HG03521 (cell line): ENCODE measurements at regions not wholly inside any gene's neighbourhood (a gene's known extent, or its start where the extent isn't known, plus 50 kb on each side); places are given as distances from the start of the nearest gene placed in this dataset.
"Not testable (repeated sequence)": the region's sequence is repeated elsewhere in the genome, so short reads cannot be mapped to it uniquely, and the experiment has no call there.

ENCODE experiments used
- ATAC-seq: cut with Tn5 transposase; IDR thresholded peaks from one replicate; pipeline ENCODE4 v1.9.1; 2021; ENCODE audit warnings: mild to moderate bottlenecking, moderate library complexity; ENCODE audit not compliant: unreplicated experiment

DNA sequence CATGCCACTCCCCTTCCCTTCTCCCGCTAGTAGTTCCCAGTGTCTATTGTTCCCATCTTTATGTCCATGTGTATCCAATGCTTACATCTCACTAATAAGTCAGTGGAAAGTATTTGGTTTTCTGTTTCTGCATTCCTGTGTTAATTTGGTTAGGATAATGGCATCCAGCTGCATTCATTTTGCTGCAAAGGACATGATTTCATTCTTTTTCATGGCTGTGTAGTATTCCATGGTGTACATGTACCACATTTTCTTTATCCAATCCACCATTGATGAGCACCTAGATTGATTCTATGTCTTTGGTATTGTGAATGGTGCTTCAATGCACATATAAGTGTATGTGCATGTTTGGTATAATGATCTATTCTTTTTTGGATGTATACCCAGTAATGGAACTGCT lies 502.5 kb upstream of the MAP2 start:
- not testable (repeated sequence) for ATAC-seq

DNA sequence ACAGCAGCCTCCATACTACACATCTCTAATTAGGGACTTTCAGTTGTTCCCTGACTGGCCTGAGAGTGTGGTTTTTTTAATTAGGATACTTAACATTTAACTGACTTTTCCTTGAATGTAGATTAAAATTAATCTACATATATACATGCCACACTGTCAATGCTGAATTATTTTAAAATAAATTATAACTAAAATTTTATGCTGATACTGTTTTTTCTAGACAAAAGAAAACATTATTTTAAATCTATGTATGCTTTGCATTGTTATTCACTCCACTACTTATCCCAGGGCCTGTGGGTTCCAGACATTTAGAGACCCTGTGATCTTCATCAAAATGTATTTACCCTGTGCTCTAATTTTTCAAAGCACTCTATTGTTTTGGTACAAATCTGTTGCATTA lies 496.0 kb upstream of the MAP2 start:
- no peak for ATAC-seq

DNA sequence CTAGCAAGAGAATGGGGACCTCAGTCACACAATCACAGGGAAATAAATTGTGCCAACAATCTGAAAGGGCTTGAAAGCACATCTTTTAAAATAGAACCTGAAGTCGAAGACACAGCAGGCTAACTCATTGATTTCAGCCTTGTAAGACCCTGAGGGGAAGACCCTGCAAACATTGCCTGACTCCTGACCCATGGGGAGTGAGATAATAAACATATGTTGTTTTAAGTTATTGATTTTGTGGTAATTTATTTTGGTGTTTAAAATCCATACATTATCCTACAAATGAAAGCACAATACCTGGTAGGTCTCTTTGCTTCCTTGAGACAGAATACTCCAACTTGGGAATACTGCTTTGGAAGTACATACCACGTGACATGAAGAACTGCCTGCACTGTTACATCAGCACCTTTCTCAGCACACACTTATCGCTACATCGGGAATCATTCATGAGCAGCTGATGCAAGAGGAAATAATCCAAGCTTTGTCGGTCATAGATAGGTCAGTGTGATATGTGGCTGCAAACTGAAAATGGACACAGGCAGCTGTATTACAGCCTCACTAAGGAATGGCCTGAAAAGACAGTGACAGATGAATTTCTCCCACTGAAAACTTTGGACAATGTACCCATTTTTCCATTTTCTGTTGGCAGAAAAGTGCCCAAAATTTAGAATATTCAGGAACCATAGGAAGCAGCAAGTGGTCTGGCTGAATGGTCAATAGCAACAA lies 494.5 kb upstream of the MAP2 start:
- ATAC-seq = no peak

DNA sequence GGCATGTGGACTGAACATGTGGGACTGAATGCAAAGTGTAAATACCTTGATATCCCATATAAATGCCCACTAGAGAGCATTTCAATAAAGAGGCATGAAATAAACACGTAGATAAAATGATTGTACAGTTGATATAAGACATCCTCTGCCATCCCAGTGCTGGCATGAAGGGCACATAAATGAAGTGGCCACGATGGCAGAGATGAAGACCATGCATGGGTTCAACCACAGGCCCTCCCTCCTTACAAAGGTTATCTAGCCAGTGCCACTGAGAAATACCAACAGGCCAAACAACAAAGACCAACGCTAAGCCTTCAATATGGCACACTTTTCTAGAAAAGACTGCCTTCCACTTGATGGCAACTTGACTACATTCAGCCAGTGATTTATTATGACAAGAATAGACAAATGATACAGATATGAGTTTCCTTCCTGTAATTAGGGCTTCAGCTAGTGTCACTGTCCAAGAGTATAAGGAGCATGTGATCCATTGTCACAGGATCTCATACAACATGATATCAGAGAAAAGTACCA lies 493.9 kb upstream of the MAP2 start:
- no peak for ATAC-seq

DNA sequence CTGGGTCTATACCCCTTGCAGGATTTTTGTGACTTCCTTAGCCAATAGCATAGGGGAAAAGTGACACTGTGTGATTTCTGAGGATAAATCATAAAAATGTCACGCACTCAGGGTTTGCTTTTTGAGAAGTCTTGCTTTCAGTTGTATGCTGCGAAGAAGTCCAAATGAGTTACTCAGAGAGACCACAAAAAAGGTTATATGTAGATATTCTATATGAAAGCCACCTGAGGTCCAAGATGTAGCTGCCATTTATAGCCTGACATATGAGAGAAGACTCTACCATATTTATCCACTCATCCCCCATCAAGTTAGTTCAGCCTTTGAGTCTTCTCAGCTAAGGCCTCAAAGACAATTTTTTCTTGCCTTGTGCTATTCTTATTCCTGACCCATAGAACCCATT lies 488.3 kb upstream of the MAP2 start:
- no peak for ATAC-seq

DNA sequence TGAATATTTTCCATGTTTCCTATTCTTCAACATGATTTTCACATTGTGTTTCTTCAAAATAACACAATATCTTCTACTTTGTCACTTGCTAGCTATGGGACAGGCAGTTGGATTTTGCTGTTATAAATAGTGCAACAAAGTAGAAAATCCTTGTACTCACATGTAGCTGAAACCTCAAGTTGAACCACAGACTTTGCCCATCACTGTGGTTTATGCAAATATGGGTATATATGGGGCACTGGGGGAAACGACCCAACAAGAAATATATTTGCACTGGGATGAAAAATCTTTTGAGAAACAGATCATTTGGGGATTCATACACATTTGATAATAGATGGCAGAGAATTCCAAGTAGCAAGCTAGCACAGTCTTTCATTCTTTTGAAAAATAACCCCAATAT lies 486.3 kb upstream of the MAP2 start:
- no peak for ATAC-seq

DNA sequence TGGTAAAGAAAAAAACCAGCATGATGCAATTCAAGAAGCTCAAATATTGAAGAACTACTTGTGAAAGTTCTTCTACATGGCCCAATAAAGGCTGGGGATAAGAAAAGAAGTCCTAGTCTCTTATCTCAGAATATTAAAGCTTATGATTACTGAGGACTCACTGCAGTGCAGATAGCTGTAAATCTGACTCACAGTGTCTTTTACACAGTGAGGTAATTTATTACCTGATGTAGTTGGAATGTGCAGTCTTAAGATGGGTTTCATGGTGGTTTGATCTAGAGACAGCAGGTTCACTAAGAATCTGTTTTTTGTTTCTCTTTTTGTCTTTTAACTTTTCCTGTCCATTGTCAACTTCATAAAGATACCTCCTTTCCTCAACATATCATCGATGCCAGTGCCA lies 484.0 kb upstream of the MAP2 start:
- ATAC-seq = no peak

DNA sequence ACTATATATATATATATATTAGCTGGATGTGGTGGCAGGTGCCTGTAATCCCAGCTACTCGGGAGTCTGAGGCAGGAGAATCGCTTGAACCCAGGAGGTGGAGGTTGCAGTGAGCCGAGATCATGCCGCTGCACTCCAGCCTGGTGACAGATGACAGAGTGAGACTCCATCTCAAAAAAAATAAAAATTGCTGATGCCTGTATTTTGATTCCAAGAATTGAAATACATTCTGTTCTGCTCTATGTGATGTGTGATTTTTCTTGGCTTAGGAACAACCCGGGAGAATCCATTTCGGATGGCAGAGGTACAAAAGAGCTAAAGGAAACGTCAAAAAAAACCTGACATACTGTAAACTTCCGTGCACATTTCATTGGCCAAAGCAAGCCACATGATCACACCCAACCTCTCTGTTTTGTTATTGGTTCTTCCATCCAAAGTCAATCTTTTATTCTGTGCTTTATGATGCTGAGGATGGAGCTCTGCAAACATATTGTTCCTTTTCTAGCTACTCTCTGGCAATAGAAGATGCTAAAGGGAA lies 478.1 kb upstream of the MAP2 start:
- no peak for ATAC-seq

DNA sequence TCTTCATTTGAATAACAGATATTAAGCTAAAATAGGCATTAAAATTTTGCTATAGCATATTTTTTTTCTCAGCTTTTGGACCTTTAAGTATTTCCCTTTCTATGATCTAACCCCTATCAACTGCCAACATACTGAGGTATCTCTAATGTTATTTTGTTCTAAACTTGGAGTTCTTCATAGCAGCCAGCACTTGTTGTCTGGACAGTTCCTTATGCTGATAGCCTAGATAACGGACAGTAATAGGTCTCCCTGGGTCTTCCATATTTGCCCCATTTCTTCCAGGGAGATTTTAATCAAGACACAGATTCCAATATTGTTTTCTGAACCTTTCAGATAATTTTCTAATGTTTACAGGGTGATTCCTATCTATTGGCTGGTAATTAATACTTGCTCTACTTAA lies 475.8 kb upstream of the MAP2 start:
- ATAC-seq = no peak

DNA sequence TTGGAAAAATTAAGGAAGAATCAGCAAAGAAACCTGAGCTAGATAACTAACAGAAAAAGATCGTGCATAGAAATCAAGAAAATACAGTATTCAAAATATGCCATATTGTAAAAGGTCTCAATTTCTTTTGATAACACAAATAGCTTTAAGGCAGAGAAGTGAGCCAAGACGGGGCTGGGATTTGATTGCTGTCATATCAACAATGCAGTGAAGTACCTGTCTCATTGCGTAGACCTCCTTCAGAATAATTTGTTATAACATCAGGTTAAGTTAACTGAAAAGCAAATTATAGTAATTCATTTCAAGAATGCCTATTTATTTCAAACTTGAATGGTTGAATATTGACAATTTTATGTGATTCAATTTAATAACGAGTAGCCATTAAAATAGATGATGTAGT lies 453.8 kb upstream of the MAP2 start:
- no peak for ATAC-seq

DNA sequence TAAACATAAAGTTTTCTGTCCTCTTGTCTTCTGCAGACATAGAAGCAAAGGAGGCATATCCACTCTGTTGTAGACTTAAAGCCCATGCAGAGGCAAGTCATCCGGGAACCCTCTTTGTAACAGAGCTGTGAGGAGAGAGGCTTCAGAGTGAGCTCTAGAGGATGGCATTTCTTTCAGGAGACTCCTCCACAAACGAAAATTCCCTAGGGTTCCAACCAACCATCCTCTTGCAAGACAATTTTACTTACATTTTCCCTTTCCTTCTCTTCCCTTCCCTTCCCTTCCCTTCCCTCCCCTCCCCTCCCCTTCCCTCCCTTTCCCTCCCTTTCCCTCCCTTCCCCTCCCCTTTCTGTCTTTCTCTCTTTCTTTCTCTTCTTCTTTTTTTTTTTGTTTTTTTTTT lies 446.3 kb upstream of the MAP2 start:
- ATAC-seq = no peak

DNA sequence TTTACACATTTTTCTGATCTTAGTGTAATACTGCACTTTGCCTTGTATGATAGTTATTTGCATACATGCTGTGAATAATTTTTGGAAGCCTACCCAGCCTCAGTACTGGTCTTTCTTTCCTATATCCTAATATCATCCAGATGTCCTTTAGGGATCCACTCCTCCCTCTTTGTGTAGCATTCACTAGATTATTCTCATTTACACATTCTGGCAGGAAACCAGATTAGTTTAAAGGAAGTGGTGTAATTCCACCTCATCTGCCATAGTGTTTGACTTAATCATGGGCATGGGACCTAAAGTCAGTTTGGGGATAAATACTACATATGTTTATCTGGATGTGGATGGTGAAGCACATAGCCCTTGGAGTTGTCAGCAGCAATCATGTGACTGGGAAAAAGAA lies 444.9 kb upstream of the MAP2 start:
- no peak for ATAC-seq

DNA sequence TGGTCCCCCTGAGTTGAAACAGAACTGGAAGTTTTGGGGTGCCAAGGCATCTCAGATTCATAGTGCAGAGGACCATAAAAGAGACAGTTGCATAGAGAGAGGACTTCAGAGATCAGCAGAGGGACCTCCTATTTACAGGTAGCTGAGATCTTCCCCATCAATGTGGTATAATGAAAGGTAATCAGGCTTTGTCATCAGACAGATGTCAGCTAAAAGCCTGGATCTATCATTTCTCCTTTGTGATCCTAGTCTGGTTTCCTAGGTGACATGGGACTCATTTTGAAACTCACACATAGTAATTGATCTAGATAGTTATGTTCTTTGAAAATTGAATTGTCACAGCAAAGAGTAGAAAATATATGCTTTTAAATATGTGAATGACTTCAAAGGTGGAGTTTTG lies 443.5 kb upstream of the MAP2 start:
- ATAC-seq = no peak

DNA sequence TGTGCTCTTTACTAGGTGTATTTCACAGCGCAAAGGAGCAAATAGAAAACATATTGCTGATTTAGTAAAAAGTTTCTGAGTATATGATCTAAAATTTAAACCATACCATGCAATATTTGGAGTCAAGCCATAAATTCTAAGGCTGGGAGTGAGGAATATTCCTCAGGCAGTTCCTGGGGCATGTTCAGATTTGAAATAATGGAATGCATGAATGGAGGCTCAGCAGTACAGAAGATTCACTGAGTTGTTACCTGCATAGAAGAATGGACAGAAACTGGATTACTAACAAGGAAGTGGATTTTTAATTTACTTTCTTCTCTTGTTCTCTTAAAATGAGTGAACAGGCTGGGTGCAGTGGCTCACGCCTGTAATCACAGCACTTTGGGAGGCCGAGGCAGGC lies 441.0 kb upstream of the MAP2 start:
- ATAC-seq = no peak

DNA sequence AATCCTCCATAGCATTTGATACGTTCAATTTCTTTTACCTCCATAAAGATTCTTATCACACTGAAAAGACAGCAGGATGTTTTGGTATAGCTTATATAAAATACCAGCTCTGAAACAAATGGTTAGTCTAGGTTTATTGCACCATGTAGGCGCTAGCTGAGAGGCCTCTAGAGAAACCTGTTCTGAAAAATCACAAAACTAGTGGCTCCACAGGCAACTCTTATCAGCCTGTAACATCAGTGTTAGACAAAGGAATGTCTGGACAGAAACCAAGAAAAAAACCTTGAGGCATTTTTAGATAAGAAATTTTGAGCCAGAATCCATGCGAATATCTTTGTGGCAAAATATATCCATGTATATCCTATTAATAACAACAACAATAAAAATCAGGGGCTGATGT lies 440.4 kb upstream of the MAP2 start:
- no peak for ATAC-seq

DNA sequence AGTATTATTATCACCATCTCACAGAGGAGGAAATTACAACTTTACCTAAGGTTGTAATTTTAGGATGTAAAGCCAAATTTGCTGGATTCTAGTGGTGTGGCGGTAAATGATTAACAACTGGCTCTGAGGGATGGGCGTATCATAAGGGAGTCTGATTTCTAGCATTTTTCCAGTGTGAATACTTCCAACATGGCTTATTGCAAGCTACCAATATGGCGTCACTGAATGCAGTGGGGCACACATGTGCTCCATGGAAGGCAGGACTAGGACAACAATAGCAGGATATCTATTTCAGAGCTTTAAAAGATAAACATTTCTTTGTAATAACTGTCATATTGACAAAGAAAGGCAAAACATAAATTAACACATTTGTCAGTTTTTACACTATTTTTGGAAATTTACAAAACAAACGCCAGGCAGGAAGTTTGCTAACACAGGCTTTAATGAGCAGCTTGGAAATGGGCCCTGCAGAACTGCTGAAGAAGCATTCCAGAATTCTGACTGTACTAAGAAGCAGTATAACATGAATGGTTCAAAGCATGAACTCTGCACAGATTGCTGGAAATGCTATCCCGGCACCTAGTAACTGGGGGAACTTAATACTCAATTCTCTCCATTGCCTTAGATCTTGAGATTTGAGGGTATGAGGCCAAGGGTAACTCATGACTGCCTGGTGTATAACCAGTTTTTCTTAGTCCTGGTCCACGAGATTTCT lies 439.3 kb upstream of the MAP2 start:
- no peak for ATAC-seq

DNA sequence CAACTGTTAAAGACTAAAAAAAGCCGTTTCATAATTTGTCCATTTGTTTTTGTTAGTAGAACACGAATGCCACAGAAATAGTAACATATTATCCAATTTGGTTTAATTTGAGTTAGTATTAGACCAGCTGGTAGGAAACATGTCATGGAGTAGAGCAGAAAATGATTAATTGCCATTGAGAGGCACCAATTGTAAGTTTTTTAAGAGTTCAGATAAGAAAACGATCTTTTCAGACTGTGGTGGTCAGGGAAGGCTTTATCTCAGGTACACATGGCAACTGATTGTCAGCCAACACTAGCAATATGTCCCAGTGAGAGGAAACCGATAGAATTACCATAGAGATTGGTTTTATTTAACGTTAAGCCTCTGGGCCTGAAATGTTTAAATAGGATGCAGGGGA lies 438.2 kb upstream of the MAP2 start:
- ATAC-seq = no peak

DNA sequence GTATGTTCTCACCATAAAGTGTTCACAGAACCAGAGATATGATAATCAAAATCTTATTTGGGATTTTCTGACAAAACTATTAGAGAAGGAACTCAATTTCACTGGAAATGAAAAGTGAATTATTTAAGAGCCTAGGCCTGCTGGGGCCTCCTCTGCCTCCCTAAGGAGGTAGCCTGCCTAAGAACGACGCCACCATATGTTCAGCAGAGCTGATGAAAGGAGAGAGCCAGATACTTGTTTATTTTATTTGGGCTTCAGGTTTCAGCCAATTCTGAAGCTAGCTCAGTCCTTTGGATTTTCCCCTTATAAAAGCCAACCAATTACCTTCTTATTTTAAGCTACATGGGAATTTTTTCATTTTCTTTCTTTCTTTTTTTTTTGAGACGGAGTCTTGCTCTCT lies 433.1 kb upstream of the MAP2 start:
- no peak for ATAC-seq

DNA sequence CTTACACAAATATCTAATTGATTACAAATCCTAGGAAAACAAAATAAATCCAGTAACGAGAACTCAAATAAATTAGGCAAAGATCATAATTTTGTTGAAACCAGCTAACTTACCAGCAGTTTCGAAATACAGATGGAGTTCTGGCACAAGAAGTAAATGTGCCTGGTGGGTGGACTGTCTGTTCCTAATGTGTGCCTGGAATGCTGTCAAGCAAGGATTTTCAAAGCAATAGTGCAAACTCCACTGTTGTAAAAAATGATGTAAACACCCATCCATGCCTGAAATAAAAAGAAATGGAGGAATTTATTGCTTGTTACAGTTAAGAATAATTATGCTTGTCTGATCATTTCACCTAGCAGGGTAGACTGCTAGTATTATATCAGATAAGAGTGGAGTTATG lies 423.9 kb upstream of the MAP2 start:
- no peak for ATAC-seq

DNA sequence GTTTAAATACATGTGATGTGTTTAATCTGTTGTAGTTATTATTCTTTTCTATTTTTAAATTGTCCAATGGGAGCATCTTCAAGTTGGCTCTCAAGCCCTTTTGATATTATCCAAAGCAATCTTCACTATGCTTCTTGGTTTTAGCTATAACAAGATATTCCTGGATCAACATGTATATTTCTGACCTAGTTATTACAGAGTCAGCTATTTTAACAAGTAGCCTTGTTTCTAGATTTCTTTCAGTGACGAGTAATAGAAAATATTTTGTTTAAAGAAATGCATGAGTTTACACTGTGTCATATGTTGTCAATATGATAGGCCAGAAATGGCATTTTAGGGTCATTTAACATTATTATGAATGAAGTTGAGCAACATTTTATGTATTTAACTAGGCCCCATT lies 421.8 kb upstream of the MAP2 start:
- ATAC-seq = no peak

DNA sequence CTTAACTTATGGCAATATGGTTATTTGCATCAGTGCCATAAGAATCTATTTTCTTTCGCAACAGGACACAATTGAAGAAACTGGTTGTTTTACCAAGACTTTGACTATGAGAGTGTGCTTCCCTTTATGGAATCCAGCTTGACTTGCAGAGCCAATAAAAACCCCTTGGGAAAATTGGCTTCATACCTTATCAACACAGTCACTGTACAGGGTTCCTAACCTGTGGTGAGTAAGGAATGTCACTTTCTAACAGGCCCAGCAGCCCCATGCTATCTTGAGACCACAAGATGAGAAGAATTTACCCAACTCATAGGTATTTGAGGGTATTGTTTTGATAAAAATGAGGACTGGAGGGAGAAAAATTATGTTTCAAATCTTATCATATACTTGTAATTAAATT lies 418.5 kb upstream of the MAP2 start:
- no peak for ATAC-seq

DNA sequence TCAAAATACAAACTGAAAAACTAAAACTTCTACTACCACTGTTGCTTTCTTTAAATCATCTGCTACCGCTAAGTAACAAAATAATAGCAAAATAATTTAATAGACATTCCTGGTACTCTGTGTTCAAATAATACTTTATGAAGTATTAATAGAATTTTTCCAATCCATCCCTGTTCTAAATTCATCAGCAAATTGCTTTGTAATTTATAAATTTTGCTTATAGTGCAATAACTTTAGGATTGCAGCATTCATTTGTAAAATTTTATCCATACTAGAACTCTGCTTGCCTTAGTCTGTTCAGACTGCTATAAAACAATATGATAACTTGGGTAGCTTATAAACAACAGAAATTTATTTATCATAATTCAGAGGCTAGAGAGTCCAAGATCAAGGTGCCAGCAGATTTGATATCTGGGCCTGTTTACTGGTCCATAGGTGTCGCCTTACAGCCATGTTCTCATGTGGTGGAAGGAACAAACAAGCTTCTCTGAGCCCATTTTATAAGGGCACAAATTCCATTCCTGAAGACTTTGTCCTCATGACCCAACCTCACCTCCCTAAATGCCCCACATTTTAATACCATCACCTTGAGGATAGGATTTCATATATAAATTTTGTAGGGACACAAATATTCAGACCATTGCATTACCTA lies 415.1 kb upstream of the MAP2 start:
- no peak for ATAC-seq
